NCI-H69 (cell line): ENCODE measurements at regions not wholly inside any gene's neighbourhood (a gene's known extent, or its start where the extent isn't known, plus 50 kb on each side); places are given as distances from the start of the nearest gene placed in this dataset.
A peak's percentile ranks its signal among the peaks of the same experiment; 100 is the strongest.

Source experiments
- DNase-seq: peaks from one replicate; lab custom pipeline; 2025; lab: John Stamatoyannopoulos, UW

DNA sequence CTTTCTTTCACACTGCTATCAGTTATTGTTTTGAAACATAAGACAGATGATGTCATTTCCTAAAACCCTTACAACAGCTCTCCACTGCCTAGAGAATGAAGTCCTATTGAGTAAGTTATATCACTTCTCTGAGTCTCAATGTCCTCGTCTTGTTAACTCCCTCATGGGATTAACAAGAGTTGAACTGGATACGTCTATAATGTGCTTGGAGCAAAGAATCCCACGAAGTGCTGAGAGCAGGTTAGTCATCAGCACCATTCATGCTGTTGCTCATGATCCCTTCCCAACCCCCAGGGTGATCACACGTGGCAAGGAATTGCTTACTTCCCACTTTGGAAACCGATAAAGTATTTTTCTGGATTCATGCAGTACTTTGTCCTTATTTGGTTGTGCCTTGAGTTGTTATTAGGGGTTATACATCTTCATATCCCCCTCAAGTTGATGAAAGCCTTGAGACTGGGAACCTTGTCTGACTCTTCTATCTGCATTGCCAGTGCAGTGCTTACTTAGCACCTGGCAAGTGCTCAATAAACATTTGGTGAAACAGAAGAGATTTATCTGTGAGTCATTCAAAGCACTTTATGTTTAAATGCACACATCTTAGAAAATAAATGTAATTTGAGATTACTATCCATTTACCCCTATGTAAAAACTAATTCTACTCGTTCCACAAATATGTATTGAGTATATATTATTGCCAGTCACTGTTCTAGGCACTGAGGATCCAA, 487.5 kb downstream of the EPM2A start:
- peak; percentile 38 for DNase-seq

DNA sequence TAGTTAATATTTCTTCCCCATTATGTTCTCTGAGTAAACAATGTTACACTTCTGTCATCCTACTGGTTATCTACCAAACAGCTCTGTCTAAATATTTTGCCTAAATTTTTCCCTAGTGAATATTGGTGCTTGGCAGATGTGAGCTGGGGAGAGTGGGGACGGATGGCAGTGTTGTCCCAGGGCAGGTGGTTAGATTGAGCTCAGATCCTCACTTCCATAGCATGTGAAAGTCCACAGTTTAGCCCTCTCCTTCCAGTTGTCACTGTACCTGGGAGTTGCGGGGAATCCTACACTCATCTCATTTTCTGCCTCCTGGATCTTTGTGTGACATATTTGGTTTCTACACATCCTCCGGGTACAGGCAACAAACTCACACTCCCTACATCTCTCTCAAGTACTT, 484.9 kb downstream of the EPM2A start:
- DNase-seq = no peak

DNA sequence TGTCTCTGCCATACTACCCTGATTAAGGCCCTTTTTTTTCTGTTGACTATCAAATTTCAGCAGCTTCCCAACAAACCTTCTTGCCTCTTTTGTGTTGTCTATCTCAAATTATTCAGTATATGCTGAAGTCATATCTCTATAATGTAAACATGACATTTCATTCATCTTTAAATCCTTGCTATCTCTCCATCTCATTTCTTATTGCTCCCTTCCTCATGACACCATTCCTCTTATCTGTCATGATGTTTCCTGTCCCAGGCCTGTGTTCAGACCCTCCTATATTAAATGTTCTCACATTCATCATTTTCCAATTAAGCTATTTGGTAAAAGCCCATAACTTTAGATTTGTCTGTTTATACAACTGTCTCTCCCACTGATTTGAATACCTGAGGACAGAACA, 482.6 kb downstream of the EPM2A start:
- DNase-seq = no peak

DNA sequence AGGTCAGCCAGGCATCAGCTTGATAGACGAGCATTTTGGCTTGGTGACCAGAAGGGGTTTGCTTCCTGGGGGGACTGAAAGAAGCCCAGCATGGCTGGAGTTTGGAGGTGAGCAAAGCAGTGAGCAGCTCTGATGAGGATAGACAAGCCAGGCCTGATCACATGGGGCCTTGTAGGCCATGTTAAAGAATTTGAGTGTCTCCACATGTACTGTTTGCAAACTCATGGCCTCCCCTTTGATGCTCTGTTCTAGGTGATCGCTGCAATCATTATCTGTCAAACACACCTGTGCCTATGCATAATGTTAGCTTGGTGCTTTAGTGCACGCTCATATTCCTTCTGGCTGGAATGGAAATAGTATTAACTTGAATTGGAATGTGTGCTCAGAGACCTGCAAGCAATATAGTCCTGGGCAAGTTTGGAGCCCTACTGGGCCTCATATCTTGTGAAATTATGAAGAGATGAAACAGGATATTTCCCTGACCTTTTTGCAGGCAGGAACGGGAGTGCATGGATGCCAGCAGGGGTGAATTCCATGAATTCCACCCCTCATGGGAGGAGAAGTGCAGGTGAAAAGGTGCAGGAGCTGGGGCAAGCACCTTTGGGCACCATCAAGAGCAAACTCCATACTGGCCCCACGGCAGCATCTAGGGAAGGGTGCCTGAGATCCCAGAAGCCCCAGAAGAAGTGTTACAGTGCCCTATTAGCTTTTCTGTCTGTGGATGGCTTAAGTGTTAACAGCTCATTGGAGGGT, 480.5 kb downstream of the EPM2A start:
- DNase-seq = no peak

DNA sequence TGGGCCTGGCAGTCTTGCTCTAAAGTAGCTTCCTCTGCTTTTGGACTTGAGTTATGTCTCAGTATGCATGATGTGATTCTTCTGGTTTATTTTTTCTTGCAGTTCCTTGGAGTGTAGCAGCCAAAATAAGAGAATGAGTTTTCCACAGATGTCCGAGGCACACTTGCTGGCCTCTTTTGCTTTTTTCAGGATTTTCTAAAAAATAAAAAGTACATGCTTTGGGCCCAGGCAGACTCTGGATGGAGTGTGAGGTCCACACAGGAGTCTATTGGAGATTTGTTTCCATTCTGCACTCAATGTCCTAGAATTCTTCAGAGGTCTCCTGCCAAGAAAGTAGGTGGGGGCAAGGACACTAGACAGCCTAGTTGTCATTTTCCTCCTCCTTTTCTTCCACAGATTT, 477.6 kb downstream of the EPM2A start:
- no peak for DNase-seq

DNA sequence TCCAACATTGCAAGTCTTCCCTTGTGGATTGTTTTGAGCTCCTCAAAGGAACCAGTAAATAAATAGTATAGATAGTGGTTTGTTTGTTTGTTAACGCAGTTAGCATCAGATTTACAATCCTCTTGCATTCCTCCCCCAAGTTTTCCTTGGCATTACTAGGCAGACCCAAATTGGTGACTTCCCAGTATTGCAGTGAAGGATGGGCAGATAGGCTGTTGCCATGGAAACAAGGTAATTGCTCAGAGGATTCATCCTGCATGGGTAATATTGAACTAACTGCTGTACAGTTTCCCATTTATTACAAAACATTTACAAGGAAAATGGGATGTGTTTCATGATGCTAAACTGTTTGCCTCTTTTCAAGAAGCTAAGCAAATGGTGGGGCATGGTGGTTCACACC, 477.2 kb downstream of the EPM2A start:
- DNase-seq = peak; percentile 15

DNA sequence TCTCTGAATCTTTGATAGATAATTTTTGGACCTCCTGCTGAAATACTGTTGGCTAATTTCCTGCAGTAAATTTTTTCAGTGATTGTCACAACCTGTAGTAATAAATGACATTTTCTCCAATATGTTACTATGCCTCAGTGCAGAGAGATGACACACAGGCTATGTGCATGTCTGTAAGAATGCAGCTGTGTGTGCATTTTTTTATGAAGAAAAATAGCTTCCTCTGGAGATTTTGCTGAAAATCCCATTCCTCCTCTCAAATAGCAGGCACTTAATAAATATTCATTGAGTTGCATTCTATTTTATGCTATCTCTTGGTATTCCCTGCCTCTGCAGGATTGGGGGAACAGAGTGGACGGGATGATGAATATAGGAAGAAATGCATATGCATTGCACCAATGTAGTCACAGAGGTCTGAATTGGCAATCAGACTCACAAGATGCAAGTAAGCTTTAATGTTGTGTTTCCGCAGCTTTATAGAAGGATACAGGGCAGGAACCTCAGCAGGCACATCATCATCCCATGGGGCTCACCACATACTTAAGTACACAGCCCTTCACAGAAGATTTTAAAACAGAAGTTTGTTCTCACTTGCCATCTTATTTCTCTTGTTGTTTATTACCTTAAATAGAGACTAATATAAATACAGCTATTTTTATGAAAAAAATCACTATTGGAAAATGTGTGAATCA, 474.7 kb downstream of the EPM2A start:
- no peak for DNase-seq

DNA sequence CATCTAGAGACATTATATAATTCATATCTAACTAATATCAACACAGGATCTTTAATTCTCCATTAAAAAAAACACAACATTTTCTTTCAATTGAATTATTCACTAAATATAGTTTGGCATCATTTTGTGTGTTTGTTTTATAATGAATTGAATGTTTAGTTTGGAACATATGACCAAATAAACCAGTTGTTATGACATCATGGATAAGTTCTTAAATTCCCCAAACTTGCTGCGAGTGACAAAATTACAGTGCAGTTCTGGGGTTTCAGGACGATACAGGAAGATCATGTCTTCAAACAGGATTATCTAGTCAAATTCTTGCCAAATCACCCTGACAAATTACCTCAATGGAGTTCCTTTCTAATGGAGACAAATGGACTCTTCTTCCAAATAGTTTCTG, 473.6 kb downstream of the EPM2A start:
- no peak for DNase-seq

DNA sequence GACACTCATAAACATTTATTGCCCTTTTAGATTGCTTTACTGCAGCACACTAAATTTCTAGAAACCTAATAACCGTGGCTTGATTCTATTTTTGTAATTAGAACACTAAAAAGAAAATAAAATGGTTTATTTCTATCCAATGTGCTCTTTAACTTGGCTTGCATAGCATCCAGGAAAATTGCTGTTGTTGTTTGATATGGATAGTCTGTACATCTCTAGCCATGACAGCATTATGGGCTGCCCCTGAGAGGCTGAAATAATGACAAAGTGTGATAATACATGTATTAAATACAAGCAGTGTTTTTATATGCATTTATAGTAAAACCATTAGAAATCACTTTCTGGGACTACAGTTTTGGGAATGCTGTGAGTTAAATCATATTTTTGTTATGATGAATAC, 472.5 kb downstream of the EPM2A start:
- DNase-seq = no peak

DNA sequence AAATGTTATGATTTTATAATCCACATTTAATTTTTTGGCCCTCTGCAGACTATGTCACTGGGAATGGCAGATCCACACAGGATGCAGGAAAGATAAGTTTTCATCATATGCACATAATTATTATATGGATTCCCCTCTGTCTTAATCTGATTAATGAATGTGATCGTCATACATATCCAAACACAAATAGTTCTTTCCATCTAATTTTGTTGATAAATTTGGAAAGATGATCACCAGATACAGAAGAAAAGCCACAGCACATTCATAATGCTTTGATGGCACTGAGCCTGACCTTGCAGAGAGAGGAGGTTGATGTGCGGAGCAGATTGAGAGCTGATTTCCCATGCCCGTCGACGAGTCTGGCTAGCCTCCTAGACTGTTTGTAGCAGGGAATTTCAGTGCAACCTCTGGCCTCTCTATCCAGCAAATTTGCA, 471.5 kb downstream of the EPM2A start:
- DNase-seq = no peak

DNA sequence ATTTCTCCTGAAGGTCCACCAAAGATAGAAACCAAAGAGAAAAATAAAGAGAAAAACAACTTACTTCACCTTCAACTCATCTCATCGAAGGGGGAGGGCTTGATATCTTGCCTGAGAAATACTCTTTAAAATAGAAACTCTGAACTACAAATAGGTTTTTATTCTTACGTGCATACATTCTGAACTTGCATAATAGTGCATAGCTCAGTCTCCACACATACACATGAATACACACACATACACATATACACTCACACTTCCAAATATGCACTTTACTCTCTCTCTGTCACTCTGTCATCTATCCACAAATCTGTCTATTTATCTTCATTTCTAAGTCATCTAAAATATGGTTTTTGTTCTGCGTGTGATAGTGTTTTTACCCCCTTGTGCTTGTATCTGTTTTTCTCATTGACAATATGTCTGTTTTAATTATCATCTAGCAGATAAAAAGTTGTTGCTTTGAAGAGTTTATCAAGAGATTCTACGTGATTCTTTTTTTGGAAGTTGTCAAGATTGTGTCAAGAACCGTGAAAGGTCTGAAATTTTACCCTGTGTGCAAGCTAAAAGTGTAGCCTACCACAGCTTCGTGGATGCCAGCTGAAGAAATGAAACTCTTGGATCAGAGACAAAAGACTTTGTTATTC, 468.8 kb downstream of the EPM2A start:
- DNase-seq = no peak

DNA sequence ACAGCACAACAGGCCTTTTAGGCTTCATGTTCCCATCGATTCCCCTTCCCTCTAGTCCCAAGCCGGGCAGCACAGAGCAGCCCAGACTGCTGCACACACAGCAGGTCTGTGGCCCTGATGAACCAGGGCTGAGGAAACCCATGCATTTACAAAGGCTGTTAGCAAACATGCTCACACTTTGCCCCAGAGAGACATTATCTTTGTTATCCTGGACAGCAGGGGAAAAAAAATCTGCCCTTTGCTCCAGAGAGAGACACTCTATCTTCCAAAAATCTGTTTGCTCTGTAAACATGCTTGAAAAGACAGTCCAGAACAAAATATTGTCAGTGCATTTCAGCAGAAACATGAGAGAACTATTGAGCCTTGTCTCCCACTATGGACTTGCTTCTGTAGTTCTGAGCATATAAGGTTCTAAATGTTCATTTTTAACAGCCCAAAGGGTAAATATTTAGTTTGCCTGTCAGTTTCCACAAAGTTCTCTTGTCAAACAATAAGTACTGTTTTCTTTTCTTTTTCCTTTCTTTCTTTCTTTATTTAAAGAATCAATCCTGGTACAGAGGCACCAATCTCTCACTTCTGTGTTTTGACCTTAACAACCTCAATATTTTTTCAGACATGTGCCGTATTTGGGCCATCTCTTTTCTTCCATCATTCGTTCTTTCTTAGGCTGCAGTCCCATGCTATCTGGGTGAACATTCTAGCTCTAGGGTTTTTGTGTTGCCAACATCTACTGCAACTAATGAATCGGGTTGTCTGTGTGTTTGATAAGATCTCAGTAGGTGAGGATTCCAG, 468.0 kb downstream of the EPM2A start:
- peak; percentile 88 for DNase-seq

DNA sequence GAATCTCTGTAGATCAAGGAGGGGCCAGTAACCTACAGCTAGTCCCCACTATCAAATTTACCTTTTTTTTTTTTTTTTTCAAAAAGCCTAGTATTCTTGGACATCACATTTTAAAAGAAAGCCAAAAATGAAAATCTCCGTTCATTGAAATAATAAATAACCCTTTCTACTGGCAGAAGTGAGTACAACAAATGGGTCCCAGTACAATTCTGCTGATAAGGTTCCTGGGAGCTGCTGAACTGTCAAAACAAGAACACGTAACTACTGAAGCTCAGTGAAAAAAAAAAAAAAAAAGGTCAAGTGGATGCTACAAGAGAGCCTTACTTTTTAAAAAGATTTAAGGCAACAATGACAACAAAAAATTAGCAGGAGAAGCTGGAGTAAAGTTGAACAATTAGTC, 464.9 kb downstream of the EPM2A start:
- no peak for DNase-seq

DNA sequence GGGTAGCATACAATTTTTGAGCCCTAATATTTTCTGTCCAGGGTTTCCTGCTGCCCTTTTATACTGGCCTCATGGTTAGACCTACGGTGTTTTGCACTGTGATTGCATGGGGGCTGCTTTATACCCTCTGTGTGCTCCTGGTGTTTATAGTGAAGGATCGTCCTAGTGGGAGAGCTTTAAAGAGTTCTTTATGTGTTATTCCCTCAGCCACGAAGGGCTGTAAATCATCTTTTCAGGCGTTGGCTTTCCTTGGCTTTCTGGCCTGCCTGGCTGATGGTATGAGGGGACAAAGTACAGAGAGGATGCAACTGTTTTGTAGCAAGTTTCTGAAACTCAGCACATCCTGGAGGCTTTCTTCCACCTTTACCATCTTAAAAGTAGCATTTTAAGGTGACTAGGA, 464.3 kb downstream of the EPM2A start:
- DNase-seq = peak; percentile 30

DNA sequence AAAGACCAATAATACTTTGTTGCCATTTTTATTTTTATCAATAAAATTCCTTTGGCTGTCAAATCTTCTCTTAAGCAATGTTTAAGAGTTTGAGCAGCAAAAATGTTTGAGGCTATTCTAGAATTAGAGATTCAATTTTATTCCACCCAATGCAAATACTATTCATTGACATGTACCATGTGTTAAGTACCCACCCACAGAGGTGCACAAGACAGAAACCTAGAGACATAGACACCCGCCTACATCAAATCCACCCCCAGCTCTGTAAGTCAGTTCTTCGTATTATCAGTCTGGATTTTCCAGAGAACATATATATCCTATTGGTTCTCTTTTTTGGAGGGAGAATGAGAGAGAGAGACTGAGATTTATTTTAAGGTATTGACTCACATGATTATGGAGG, 463.7 kb downstream of the EPM2A start:
- no peak for DNase-seq

DNA sequence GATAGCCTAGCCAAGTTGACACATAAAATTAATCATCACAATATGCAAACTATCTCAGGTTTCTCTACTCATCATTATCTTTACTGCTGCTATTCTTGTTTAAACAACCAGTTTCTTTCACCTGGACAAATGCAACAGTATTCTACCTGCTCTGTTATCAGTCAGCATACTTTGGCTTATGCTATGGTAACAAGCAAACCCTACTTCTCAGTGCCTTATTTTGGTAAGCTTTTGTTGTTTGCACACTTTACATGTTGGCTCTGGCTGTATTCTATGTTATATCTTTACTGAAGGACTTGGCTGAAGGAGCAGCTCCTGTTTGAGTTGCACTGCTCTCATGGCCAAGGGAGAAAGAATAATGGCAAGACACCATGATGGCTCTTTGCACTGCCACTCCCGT, 463.1 kb downstream of the EPM2A start:
- peak; percentile 54 for DNase-seq

DNA sequence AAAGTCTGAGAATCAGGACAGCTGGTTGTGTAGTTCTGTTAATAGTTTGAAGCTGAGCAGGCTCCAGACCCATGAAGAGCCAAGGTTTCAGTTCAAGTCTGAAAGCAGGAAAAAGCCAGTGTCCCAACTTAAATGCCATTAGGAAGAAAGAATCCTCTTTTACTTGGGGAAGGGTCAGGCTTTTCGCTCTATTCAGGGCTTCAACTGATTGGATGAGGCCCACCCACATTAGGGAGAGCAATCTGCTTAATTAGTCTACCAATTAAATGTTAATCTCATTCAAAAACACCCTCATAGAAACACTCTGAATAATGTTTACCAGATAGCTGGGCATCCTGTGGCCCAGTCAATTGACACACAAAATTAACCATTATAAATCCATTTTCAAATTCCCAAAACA, 462.2 kb downstream of the EPM2A start:
- no peak for DNase-seq

DNA sequence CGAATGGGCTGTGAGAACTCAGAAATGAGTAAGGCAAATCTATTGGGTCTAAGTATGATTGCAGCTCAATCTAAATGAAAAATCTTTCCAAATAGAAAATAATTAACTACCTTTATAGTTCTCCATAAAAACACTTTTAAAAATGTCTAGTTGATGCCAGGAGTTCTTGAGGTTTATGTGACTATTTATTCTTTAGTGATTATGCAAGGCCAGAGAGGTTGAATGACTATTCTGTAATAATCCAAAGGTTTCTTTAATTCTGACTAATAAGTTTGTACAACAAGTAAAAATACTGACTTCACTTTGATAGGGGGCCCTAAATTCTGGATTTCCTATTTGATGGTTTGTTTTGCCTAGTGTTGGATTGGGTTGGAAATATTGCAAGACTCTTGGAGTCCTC, 461.2 kb downstream of the EPM2A start:
- no peak for DNase-seq

DNA sequence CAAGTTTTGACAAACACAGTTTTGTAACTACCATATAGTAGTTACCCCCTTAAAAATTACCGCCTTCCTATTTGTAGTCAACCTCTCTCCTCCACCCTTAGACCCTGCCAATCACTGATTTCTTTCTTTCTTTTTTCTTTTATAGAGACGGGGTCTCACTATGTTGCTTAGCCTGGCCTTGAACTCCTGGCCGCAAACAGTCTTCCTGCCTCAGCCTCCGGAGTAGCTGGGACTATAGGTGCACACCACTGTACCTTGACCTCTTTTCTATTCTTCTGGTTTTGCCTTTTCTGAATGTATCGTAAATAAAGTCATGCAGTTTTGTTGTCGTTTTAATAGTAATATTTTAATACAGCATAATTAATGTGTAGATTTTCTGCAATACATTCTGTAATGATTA, 460.3 kb downstream of the EPM2A start:
- no peak for DNase-seq

DNA sequence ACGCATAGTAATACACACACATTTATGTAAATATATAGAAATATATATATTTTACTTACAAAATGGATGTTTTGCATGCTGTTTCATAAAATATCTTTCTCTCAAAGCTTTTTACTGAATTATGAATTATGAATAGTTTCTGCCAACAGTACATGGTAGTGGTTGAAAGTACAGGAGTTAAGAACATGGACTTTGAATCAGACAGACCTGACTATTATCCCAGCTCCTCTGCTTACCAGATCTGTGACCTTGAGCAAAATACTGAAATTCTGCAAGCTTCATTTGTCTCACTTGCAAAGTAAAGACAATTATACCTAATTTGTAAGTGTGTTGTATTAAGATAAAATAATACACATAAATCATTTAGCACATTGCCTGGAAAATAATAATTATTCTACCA, 459.5 kb downstream of the EPM2A start:
- DNase-seq = peak; percentile 10

DNA sequence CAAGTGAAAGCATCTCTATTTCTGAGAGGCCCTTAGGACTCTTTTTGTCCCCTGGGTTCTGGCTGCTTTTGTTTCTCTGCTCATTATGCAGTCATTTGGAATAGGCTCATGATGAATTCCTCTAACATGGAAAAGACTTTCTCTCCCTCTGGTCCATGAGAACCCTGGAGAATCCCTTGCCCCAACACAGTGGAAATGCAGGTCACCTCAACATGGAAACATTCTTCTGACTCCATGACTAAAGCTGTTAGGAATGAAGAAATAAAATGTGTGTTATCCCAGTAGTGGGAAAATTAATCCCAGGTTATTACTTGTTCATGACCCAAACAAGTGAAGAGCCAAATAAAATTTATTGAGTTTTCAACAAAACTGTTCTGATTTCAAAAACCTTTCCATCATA, 458.6 kb downstream of the EPM2A start:
- peak; percentile 21 for DNase-seq
